ENCODE measurements at regions not wholly inside any gene's neighbourhood (a gene's known extent, or its start where the extent isn't known, plus 50 kb on each side); places are given as distances from the start of the nearest gene placed in this dataset.

DNA sequence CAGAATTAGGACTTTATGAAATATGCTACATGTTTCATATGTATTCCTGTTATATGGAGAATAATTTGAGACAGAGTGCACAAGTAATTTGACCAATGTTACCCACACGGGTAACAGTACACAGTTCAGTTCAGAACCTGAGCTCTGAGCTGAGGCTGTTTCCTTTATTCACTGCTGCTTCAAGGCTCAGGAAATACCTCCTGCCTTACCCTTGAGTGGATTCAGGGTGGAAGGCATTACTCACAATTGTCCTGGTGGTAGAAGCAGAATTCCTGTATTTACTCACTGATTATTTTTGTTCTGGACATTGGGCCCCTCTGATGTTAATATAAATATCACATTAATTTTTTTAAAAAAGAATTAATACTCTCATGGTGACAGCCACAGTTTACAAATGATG, 73.5 kb upstream of the CAMK2D start:
- POLR2A ChIA-PET = no interaction called here
- TF ChIP-seq, protein P1, sequence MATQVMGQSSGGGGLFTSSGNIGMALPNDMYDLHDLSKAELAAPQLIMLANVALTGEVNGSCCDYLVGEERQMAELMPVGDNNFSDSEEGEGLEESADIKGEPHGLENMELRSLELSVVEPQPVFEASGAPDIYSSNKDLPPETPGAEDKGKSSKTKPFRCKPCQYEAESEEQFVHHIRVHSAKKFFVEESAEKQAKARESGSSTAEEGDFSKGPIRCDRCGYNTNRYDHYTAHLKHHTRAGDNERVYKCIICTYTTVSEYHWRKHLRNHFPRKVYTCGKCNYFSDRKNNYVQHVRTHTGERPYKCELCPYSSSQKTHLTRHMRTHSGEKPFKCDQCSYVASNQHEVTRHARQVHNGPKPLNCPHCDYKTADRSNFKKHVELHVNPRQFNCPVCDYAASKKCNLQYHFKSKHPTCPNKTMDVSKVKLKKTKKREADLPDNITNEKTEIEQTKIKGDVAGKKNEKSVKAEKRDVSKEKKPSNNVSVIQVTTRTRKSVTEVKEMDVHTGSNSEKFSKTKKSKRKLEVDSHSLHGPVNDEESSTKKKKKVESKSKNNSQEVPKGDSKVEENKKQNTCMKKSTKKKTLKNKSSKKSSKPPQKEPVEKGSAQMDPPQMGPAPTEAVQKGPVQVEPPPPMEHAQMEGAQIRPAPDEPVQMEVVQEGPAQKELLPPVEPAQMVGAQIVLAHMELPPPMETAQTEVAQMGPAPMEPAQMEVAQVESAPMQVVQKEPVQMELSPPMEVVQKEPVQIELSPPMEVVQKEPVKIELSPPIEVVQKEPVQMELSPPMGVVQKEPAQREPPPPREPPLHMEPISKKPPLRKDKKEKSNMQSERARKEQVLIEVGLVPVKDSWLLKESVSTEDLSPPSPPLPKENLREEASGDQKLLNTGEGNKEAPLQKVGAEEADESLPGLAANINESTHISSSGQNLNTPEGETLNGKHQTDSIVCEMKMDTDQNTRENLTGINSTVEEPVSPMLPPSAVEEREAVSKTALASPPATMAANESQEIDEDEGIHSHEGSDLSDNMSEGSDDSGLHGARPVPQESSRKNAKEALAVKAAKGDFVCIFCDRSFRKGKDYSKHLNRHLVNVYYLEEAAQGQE (IDR thresholded peaks at IDR 0.05; ENCODE audit: insufficient read depth in 1 of 2, low read depth in 2 of 2, low read length in 1 of 2) = no peak
- TF ChIP-seq, protein P2, sequence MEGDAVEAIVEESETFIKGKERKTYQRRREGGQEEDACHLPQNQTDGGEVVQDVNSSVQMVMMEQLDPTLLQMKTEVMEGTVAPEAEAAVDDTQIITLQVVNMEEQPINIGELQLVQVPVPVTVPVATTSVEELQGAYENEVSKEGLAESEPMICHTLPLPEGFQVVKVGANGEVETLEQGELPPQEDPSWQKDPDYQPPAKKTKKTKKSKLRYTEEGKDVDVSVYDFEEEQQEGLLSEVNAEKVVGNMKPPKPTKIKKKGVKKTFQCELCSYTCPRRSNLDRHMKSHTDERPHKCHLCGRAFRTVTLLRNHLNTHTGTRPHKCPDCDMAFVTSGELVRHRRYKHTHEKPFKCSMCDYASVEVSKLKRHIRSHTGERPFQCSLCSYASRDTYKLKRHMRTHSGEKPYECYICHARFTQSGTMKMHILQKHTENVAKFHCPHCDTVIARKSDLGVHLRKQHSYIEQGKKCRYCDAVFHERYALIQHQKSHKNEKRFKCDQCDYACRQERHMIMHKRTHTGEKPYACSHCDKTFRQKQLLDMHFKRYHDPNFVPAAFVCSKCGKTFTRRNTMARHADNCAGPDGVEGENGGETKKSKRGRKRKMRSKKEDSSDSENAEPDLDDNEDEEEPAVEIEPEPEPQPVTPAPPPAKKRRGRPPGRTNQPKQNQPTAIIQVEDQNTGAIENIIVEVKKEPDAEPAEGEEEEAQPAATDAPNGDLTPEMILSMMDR (IDR thresholded peaks at IDR 0.05) = no peak
- no peak for TF ChIP-seq POLR2AphosphoS5 (IDR thresholded peaks at IDR 0.05; ENCODE audit: low read depth, low read length)
- no peak for TF ChIP-seq SIN3A (IDR thresholded peaks at IDR 0.05; ENCODE audit: borderline replicate concordance, insufficient read depth, low read depth, low read length)
- no peak for TF ChIP-seq TCF7L2 (IDR thresholded peaks at IDR 0.05; ENCODE audit: low read depth, low read length)
- BruUV-seq (replicated peaks) = no TSS peak

DNA sequence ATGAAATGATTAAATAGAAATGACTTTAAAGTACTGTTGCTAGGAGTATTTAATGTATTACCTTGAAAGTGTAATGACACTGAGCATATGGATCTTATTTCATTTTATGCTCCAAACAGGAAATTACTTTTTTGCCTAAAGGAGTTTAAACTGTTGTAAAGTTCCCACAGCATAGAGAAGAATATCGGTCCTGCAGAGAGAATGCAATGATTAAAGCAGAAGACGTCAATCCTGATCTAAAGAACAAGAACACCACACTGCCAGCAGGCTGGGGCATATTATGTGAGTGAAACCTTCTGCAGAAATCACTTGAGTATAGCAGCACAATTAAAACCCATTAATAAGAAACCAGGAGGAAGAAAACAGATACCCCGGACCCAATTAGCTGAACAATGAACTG, 72.8 kb upstream of the CAMK2D start:
- H3K27ac ChIP-seq (ENCODE audit: low read length) = no peak overlapping the region

More for the DNA sequence above, 73.5 kb upstream of the CAMK2D start:
- no peak overlapping the region for H3K4me3 ChIP-seq (ENCODE audit: low read depth in 2 of 2, low read length in 2 of 2)
- no peaks in the 10 kb centered on the region for H3K36me3 ChIP-seq (ENCODE audit: control insufficient read depth, insufficient read depth, low read length)
- H3K4me1 ChIP-seq (ENCODE audit: control insufficient read depth, insufficient read depth, low read length) = no peaks in the 10 kb centered on the region
- in situ Hi-C loops (cut with HindIII; ENCODE audit: low pct_unique_long_range_greater_than_20kb, low sequenced_read_pairs) = no loop called here
- intact Hi-C loops (cut with micrococcal nuclease; ENCODE audit: unreplicated experiment) = no loop called here
- no peaks in the 10 kb centered on the region for H3K9me3 ChIP-seq (ENCODE audit: control insufficient read depth, insufficient read depth, low read depth, low read length)
- H3K27ac ChIP-seq (ENCODE audit: low read length) = no peak overlapping the region
- DNase-seq (ENCODE audit: low read depth, low spot score) (no peak), ATAC-seq (no peak)
- no peaks in the 10 kb centered on the region for H3K27me3 ChIP-seq (ENCODE audit: control insufficient read depth, insufficient read depth, low read length)
- CTCF ChIA-PET = no interaction called here

More for the DNA sequence above, 72.8 kb upstream of the CAMK2D start:
- Histone ChIP-seq H3K27me3 (ENCODE audit: control insufficient read depth, insufficient read depth, low read length) (no peaks in the 10 kb centered on the region), H3K36me3 (ENCODE audit: control insufficient read depth, insufficient read depth, low read length) (no peaks in the 10 kb centered on the region), H3K9me3 (ENCODE audit: control insufficient read depth, insufficient read depth, low read depth, low read length) (no peaks in the 10 kb centered on the region), H3K4me3 (ENCODE audit: low read depth in 2 of 2, low read length in 2 of 2) (no peak overlapping the region), H3K4me1 (ENCODE audit: control insufficient read depth, insufficient read depth, low read length) (no peaks in the 10 kb centered on the region)
- ChIA-PET CTCF (no interaction called here), POLR2A (no interaction called here)
- TF ChIP-seq SIN3A (IDR thresholded peaks at IDR 0.05; ENCODE audit: borderline replicate concordance, insufficient read depth, low read depth, low read length) (no peak), TCF7L2 (IDR thresholded peaks at IDR 0.05; ENCODE audit: low read depth, low read length) (no peak), POLR2AphosphoS5 (IDR thresholded peaks at IDR 0.05; ENCODE audit: low read depth, low read length) (no peak)
- TF ChIP-seq, protein P1 (IDR thresholded peaks at IDR 0.05; ENCODE audit: insufficient read depth in 1 of 2, low read depth in 2 of 2, low read length in 1 of 2) = no peak
- TF ChIP-seq, protein P2 (IDR thresholded peaks at IDR 0.05) = no peak
- DNase-seq (ENCODE audit: low read depth, low spot score) = no peak
- in situ Hi-C loops (cut with HindIII; ENCODE audit: low pct_unique_long_range_greater_than_20kb, low sequenced_read_pairs) (no loop called here), intact Hi-C loops (cut with micrococcal nuclease; ENCODE audit: unreplicated experiment) (no loop called here)
- ATAC-seq = no peak
- BruUV-seq (replicated peaks) = no TSS peak
